OCI-LY1 (cell line): ENCODE measurements at regions not wholly inside any gene's neighbourhood (a gene's known extent, or its start where the extent isn't known, plus 50 kb on each side); places are given as distances from the start of the nearest gene placed in this dataset.

Experiments used
- CTCF ChIP-seq: fragments of 200-600 bp; sonication (generic), shearing (Covaris generic); IDR thresholded peaks from 2 replicates; pipeline ENCODE4 v1.5.1; 2017; ENCODE audit warnings: mild to moderate bottlenecking, antibody characterized with exemption, low read length, moderate library complexity, mixed read lengths
- EZH2 ChIP-seq: fragments of 200-600 bp; sonication (generic), shearing (Covaris generic); IDR thresholded peaks from 2 replicates; pipeline ENCODE4 v1.8.0; 2017; ENCODE audit warnings: borderline replicate concordance, mixed run types, mild to moderate bottlenecking, antibody characterized with exemption, low read length, moderate library complexity, mixed read lengths

GRCh38 chr19:27885359-27885758 is 1327.6 kb downstream of the UQCRFS1 start:
- TF ChIP-seq CTCF (no peak), EZH2 (no peak)
